H9 (cell line): ENCODE measurements at regions not wholly inside any gene's neighbourhood (a gene's known extent, or its start where the extent isn't known, plus 50 kb on each side); places are given as distances from the start of the nearest gene placed in this dataset.

Experiments
- DNase-seq: peaks from one replicate; pipeline ENCODE4 v3.0.0-alpha.2; 2017
- H2AFZ ChIP-seq: one replicate; pipeline ENCODE4 v1.6.1; 2013; ENCODE audit warnings: mild to moderate bottlenecking, low read length, control low read depth, moderate library complexity
- H2AK5ac ChIP-seq: 2 replicates; pipeline ENCODE4 v1.6.1; 2013; ENCODE audit warnings: low read length, control low read depth, mixed read lengths; ENCODE audit not compliant: insufficient read length
- H2BK120ac ChIP-seq: one replicate; pipeline ENCODE4 v1.6.1; 2013; ENCODE audit warnings: low read depth, mild to moderate bottlenecking, low read length, control low read depth, inconsistent platforms; ENCODE audit not compliant: poor library complexity, severe bottlenecking
- H2BK12ac ChIP-seq: 2 replicates; pipeline ENCODE4 v1.6.1; 2013; ENCODE audit warnings: low read length, control low read depth, mixed read lengths, low read depth; ENCODE audit not compliant: insufficient read length
- H2BK15ac ChIP-seq: 2 replicates; pipeline ENCODE4 v1.6.1; 2013; ENCODE audit warnings: low read depth, low read length, control low read depth
- H2BK20ac ChIP-seq: one replicate; pipeline ENCODE4 v1.6.1; 2013; ENCODE audit warnings: low read depth, mild to moderate bottlenecking, low read length, control low read depth, inconsistent platforms; ENCODE audit not compliant: poor library complexity, severe bottlenecking
- H2BK5ac ChIP-seq: 2 replicates; pipeline ENCODE4 v1.6.1; 2013; ENCODE audit warnings: low read length, control low read depth, mixed read lengths; ENCODE audit not compliant: insufficient read length
- H3K14ac ChIP-seq: 2 replicates; pipeline ENCODE4 v1.6.1; 2013; ENCODE audit warnings: low read length, control low read depth; ENCODE audit not compliant: insufficient read depth
- H3K18ac ChIP-seq: 2 replicates; pipeline ENCODE4 v1.6.1; 2013; ENCODE audit warnings: low read depth, mild to moderate bottlenecking, mixed read lengths, low read length, control low read depth; ENCODE audit not compliant: insufficient read length
- H3K23ac ChIP-seq: 2 replicates; pipeline ENCODE4 v1.6.1; 2013; ENCODE audit warnings: low read length, control low read depth, mixed read lengths, low read depth; ENCODE audit not compliant: insufficient read length
- H3K23me2 ChIP-seq: 2 replicates; pipeline ENCODE4 v1.6.1; 2013; ENCODE audit warnings: low read depth, mild to moderate bottlenecking, mixed read lengths, low read length, control low read depth; ENCODE audit not compliant: insufficient read length, poor library complexity, severe bottlenecking
- H3K27ac ChIP-seq: 2 replicates; pipeline ENCODE4 v1.5.1; 2013; ENCODE audit warnings: low read length, control low read depth, mixed read lengths, low read depth; ENCODE audit not compliant: insufficient read length
- H3K27me3 ChIP-seq: 2 replicates; pipeline ENCODE4 v1.6.1; 2013; ENCODE audit warnings: low read length, control low read depth, inconsistent platforms; ENCODE audit not compliant: insufficient read depth
- H3K4ac ChIP-seq: 2 replicates; pipeline ENCODE4 v1.6.1; 2013; ENCODE audit warnings: low read depth, mild to moderate bottlenecking, control low read depth, inconsistent platforms, low read length, moderate library complexity
- H3K4me1 ChIP-seq: 2 replicates; pipeline ENCODE4 v1.6.1; 2013; ENCODE audit warnings: low read length, control low read depth, inconsistent platforms; ENCODE audit not compliant: insufficient read depth
- H3K4me2 ChIP-seq: 2 replicates; pipeline ENCODE4 v1.6.1; 2013; ENCODE audit warnings: low read length, control low read depth, mixed read lengths; ENCODE audit not compliant: insufficient read length, insufficient read depth
- H3K56ac ChIP-seq: 2 replicates; pipeline ENCODE4 v1.6.1; 2013; ENCODE audit warnings: low read depth, mild to moderate bottlenecking, mixed read lengths, low read length, control low read depth; ENCODE audit not compliant: insufficient read length
- H3K79me1 ChIP-seq: 2 replicates; pipeline ENCODE4 v1.6.1; 2013; ENCODE audit warnings: low read depth, mild to moderate bottlenecking, moderate library complexity, low read length, control low read depth, inconsistent platforms; ENCODE audit not compliant: insufficient read depth, poor library complexity, severe bottlenecking
- H3K79me2 ChIP-seq: 2 replicates; pipeline ENCODE4 v1.6.1; 2013; ENCODE audit warnings: low read length, control low read depth, inconsistent platforms; ENCODE audit not compliant: insufficient read depth
- H3K9ac ChIP-seq: 2 replicates; pipeline ENCODE4 v1.6.1; 2013; ENCODE audit warnings: low read length, control low read depth, mixed read lengths; ENCODE audit not compliant: insufficient read length; ENCODE audit errors: extremely low read depth
- H3K9me3 ChIP-seq: one replicate; pipeline ENCODE4 v1.6.1; 2013; ENCODE audit warnings: low read depth, low read length, inconsistent platforms; ENCODE audit not compliant: control insufficient read depth
- H3T11ph ChIP-seq: one replicate; pipeline ENCODE4 v1.6.1; 2013; ENCODE audit warnings: mild to moderate bottlenecking, low read length, control low read depth, inconsistent platforms
- H4K20me1 ChIP-seq: one replicate; pipeline ENCODE4 v1.6.1; 2013; ENCODE audit not compliant: control insufficient read depth, insufficient read length, insufficient read depth
- H4K5ac ChIP-seq: 2 replicates; pipeline ENCODE4 v1.6.1; 2013; ENCODE audit warnings: low read depth, mild to moderate bottlenecking, mixed read lengths, low read length, control low read depth; ENCODE audit not compliant: insufficient read length
- H4K8ac ChIP-seq: replicated peaks from 2 replicates; pipeline ENCODE4 v1.6.1; 2013; ENCODE audit warnings: low read length, control low read depth, mixed read lengths, low read depth; ENCODE audit not compliant: insufficient read length
- H4K91ac ChIP-seq: 2 replicates; pipeline ENCODE4 v1.6.1; 2013; ENCODE audit warnings: low read depth, mild to moderate bottlenecking, moderate library complexity, mixed read lengths, low read length, control low read depth; ENCODE audit not compliant: insufficient read length
- H3K27ac Mint-ChIP-seq, 3 experiments: 2 replicates in 2 of 3; 3 replicates in 1 of 3; pipeline ENCODE4 v1.8.0; 2020 to 2021; ENCODE audit warnings: mixed read lengths in 3 of 3, mild to moderate bottlenecking in 1 of 3, moderate library complexity in 1 of 3
- H3K27me3 Mint-ChIP-seq: 2 replicates; pipeline ENCODE4 v1.8.0; 2021; ENCODE audit warnings: low read depth, mild to moderate bottlenecking, moderate library complexity, mixed read lengths
- H3K36me3 Mint-ChIP-seq, 3 experiments: 2 replicates in 2 of 3; 3 replicates in 1 of 3; pipeline ENCODE4 v1.8.0; 2020 to 2021; ENCODE audit warnings: low read depth in 3 of 3, mixed read lengths in 3 of 3; ENCODE audit not compliant: insufficient read depth in 1 of 3
- H3K4me1 Mint-ChIP-seq, 2 experiments: 2 replicates each; pipeline ENCODE4 v1.8.0; 2020; ENCODE audit warnings: mixed read lengths in 2 of 2
- H3K4me3 Mint-ChIP-seq, 2 experiments: 2 replicates in 1 of 2; 3 replicates in 1 of 2; pipeline ENCODE4 v1.8.0; 2020 to 2021; ENCODE audit warnings: mild to moderate bottlenecking in 2 of 2, mixed read lengths in 2 of 2, moderate library complexity in 1 of 2
- H3K9me3 Mint-ChIP-seq, 2 experiments: 2 replicates in 1 of 2; 3 replicates in 1 of 2; pipeline ENCODE4 v1.8.0; 2020; ENCODE audit warnings: mild to moderate bottlenecking in 2 of 2, mixed read lengths in 2 of 2, moderate library complexity in 1 of 2
- whole genome bisulfite sequencing: extraction: QIAGEN DNeasy Blood & Tissue Kit; methylation state at CpG from one replicate; pipeline ENCODE4 v1.1.7; 2013; ENCODE audit warnings: missing lambda C conversion rate, low lambda C conversion rate, mixed read lengths; ENCODE audit not compliant: insufficient read length; ENCODE audit errors: extremely low coverage; 5-methylcytosine and 5-hydroxymethylcytosine counted together
- TF ChIP-seq, protein P1 (sequence below): fragments of 200-600 bp; sonication (generic); conservative IDR thresholded peaks from 3 replicates; pipeline ENCODE4 v1.8.0; 2021; ENCODE audit warnings: antibody characterized with exemption, mild to moderate bottlenecking

DNA sequence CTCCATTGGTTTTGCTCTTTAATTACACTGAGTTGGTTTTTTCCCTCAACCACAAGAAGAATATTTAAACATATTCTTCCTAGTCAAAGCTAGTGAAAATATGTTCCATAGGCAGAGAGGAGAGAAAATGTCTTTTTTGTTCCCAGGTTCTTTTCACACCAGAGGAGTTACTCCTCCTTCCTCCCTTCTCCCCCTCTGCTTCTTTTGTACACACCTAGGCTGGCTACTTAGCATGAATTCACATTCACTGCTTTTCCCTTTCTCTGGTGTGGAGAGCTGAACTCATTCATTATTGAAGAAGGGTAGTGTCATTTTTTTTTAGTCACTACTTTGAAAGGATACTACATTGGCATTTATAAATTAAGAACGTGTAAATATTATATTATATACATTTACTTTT lies 56.6 kb upstream of the UGP2 start:
- no peaks in the 10 kb centered on the region for H3K9me3 ChIP-seq
- no peak overlapping the region for H2BK20ac ChIP-seq
- H3K9me3 Mint-ChIP-seq: no peaks in the 10 kb centered on the region; a peak in 1 of 5 replicates
- H4K20me1 ChIP-seq: no peaks in the 10 kb centered on the region
- DNase-seq: no peak
- no peak overlapping the region for H3T11ph ChIP-seq
- peaks cover 10% of the 10 kb centered on the region; the same call in 1 of the 2 replicates for H3K4me1 ChIP-seq
- no peak overlapping the region for H3K4me3 Mint-ChIP-seq
- WGBS: no CpG with 5 or more reads among the region's 1 CpG
- no peaks in the 10 kb centered on the region for H3K27me3 Mint-ChIP-seq
- H4K8ac ChIP-seq: no peak overlapping the region
- H3K14ac ChIP-seq: no peak overlapping the region
- H3K4me1 Mint-ChIP-seq: peaks cover 48 to 54% of the 10 kb centered on the region in 2 experiments
- H2BK120ac ChIP-seq: no peak overlapping the region
- no peak overlapping the region for H2BK15ac ChIP-seq
- H2AK5ac ChIP-seq: no peak overlapping the region
- no peak overlapping the region for H3K18ac ChIP-seq
- H3K9ac ChIP-seq: no peak overlapping the region
- H3K23ac ChIP-seq: no peak overlapping the region
- no peaks in the 10 kb centered on the region; the same call in 1 of the 2 replicates for H3K79me2 ChIP-seq
- H3K79me1 ChIP-seq: no peaks in the 10 kb centered on the region
- no peak overlapping the region for H4K5ac ChIP-seq
- TF ChIP-seq, protein P1, sequence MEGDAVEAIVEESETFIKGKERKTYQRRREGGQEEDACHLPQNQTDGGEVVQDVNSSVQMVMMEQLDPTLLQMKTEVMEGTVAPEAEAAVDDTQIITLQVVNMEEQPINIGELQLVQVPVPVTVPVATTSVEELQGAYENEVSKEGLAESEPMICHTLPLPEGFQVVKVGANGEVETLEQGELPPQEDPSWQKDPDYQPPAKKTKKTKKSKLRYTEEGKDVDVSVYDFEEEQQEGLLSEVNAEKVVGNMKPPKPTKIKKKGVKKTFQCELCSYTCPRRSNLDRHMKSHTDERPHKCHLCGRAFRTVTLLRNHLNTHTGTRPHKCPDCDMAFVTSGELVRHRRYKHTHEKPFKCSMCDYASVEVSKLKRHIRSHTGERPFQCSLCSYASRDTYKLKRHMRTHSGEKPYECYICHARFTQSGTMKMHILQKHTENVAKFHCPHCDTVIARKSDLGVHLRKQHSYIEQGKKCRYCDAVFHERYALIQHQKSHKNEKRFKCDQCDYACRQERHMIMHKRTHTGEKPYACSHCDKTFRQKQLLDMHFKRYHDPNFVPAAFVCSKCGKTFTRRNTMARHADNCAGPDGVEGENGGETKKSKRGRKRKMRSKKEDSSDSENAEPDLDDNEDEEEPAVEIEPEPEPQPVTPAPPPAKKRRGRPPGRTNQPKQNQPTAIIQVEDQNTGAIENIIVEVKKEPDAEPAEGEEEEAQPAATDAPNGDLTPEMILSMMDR: no peak
- no peak overlapping the region for H3K4ac ChIP-seq
- H2BK5ac ChIP-seq: no peak overlapping the region
- H3K27ac ChIP-seq: no peak overlapping the region
- H3K27me3 ChIP-seq: no peaks in the 10 kb centered on the region
- H3K36me3 Mint-ChIP-seq: no peaks in the 10 kb centered on the region
- H3K23me2 ChIP-seq: no peaks in the 10 kb centered on the region
- peak overlapping the region in 2 of 3 experiments; percentile 42 to 88; a peak in 4 of 7 replicates for H3K27ac Mint-ChIP-seq
- no peak overlapping the region for H2AFZ ChIP-seq
- no peak overlapping the region for H3K56ac ChIP-seq
- no peak overlapping the region for H4K91ac ChIP-seq
- no peak overlapping the region for H2BK12ac ChIP-seq
- no peak overlapping the region for H3K4me2 ChIP-seq
